Stimulated activated CD8-positive, alpha-beta memory T cell treated with anti-CD3 and anti-CD28 coated beads, Interleukin-2, amount 100 ng/mL, for 48 hours (primary cell): ENCODE measurements at regions not wholly inside any gene's neighbourhood (a gene's known extent, or its start where the extent isn't known, plus 50 kb on each side); places are given as distances from the start of the nearest gene placed in this dataset.
"Not testable (repeated sequence)": the region's sequence is repeated elsewhere in the genome, so short reads cannot be mapped to it uniquely, and the experiment has no call there.

ENCODE experiments used
- DNase-seq, 2 donors: peaks; one replicate each; pipeline ENCODE4 v3.0.0-alpha.2; 2020; ENCODE audit warnings: low read depth in 2 of 2

GRCh38 chr7:25454020-25454419 lies 225.7 kb upstream of the NPVF start:
- no peak for DNase-seq

GRCh38 chr7:25454562-25455041 lies 226.3 kb upstream of the NPVF start:
- no peak for DNase-seq

GRCh38 chr7:25455683-25456251 lies 227.5 kb upstream of the NPVF start:
- no peak for DNase-seq

- DNase-seq = no peak
Measured at GRCh38 chr7:25456467-25457171, 228.3 kb upstream of the NPVF start.

- DNase-seq = no peak
Measured at GRCh38 chr7:25459057-25459456, 230.8 kb upstream of the NPVF start.

- no peak for DNase-seq
Measured at GRCh38 chr7:25460433-25460832, 232.1 kb upstream of the NPVF start.

GRCh38 chr7:25469669-25470068 lies 241.4 kb upstream of the NPVF start:
- DNase-seq = no peak

GRCh38 chr7:25476863-25477499 lies 248.7 kb upstream of the NPVF start:
- DNase-seq = no peak

GRCh38 chr7:25478221-25478620 lies 249.9 kb upstream of the NPVF start:
- DNase-seq = not testable (repeated sequence)

- DNase-seq = no peak
Measured at GRCh38 chr7:25478925-25479324, 250.6 kb upstream of the NPVF start.

- no peak for DNase-seq
Measured at GRCh38 chr7:25481891-25482290, 253.6 kb upstream of the NPVF start.

GRCh38 chr7:25482631-25483030 lies 254.3 kb upstream of the NPVF start:
- DNase-seq = no peak

- no peak for DNase-seq
Measured at GRCh38 chr7:25485026-25485425, 256.7 kb upstream of the NPVF start.

GRCh38 chr7:25486656-25487055 lies 258.4 kb upstream of the NPVF start:
- DNase-seq = no peak

GRCh38 chr7:25493805-25494366 lies 265.6 kb upstream of the NPVF start:
- DNase-seq = no peak

- DNase-seq = no peak
Measured at GRCh38 chr7:25494896-25495295, 266.6 kb upstream of the NPVF start.

- no peak for DNase-seq
Measured at GRCh38 chr7:25495342-25496250, 267.3 kb upstream of the NPVF start.

- no peak for DNase-seq
Measured at GRCh38 chr7:25496476-25497368, 268.4 kb upstream of the NPVF start.

GRCh38 chr7:25500393-25500921 lies 272.2 kb upstream of the NPVF start:
- no peak for DNase-seq

- no peak for DNase-seq
Measured at GRCh38 chr7:25503306-25503705, 275.0 kb upstream of the NPVF start.
